Uterus (tissue), 3 donors: ENCODE measurements at regions not wholly inside any gene's neighbourhood (a gene's known extent, or its start where the extent isn't known, plus 50 kb on each side); places are given as distances from the start of the nearest gene placed in this dataset.

Experiments
- DNase-seq, 2 donors: peaks; one replicate each; pipeline ENCODE4 v3.0.0-alpha.2; 2019 to 2020
- H3K27ac ChIP-seq, 2 donors: fragments of 200-600 bp; sonication (generic); 1 replicate in 1 of 2; 2 replicates in 1 of 2; pipeline ENCODE4 v1.5.1; 2016 to 2018
- H3K27me3 ChIP-seq, 2 donors: fragments of 200-600 bp; sonication (generic); one replicate each; pipeline ENCODE4 v1.5.1; 2018 to 2019; ENCODE audit warnings: control low read depth in 1 of 2
- H3K36me3 ChIP-seq, 2 donors: fragments of 200-600 bp; sonication (generic); one replicate each; pipeline ENCODE4 v1.5.1; 2019; ENCODE audit warnings: control low read depth in 1 of 2
- H3K4me1 ChIP-seq, 2 donors: fragments of 200-600 bp; sonication (generic); one replicate each; pipeline ENCODE4 v1.5.1; 2018 to 2019; ENCODE audit warnings: control low read depth in 1 of 2
- H3K4me3 ChIP-seq, 2 donors: fragments of 200-600 bp; sonication (generic); 1 replicate in 1 of 2; 2 replicates in 1 of 2; pipeline ENCODE4 v1.5.1; 2018 to 2019; ENCODE audit warnings: mild to moderate bottlenecking in 1 of 2
- H3K9me3 ChIP-seq, 2 donors: fragments of 200-600 bp; sonication (generic); one replicate each; pipeline ENCODE4 v1.5.1; 2019; ENCODE audit warnings: control low read depth in 1 of 2
- CTCF ChIP-seq, 4 experiments: fragments of 200-600 bp in 2 of 4; fragments of 450-650 bp in 2 of 4; sonication (generic) in 2 of 4; IDR thresholded peaks; one replicate each; pipeline ENCODE4 v1.5.1; 2016 to 2019; ENCODE audit warnings: antibody characterized with exemption in 4 of 4, mild to moderate bottlenecking in 2 of 4, moderate library complexity in 1 of 4
- POLR2A ChIP-seq, 2 donors: fragments of 450-650 bp; IDR thresholded peaks; one replicate each; pipeline ENCODE4 v1.6.1; 2016; ENCODE audit warnings: antibody characterized with exemption in 2 of 2, mild to moderate bottlenecking in 1 of 2, moderate library complexity in 1 of 2
- intact Hi-C: fragments of 100-400 bp; cut with DNase I; formaldehyde crosslinking; loops from one replicate; pipeline ENCODE4 v1.15.1; 2023; ENCODE audit warnings: low total_unique reads
- donor health status: DM: yes; HTN: yes; CAD: no.

DNA sequence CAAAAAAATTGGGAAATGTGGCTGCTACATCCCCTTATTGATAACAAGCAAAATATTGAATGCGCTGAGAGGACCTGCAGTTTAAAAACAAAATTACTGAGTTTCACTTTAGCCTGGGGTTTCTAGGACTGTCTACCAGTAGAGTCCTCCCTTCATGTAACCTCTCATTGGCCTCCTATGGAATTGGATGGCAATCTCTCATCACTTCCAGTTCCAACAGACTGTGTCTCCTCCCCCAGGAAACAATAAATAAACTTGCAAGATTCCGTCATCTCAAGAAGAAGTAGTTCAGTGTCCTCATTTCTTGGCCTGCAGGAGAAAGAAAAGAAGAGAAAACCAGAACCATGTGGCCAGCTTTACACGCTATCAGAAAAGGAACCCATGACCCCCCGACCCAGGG lies 123.8 kb downstream of the TLE3 start:
- TF ChIP-seq CTCF (IDR thresholded peaks at IDR 0.05): no peak
- no peak for TF ChIP-seq POLR2A (IDR thresholded peaks at IDR 0.05)
- no peaks in the 10 kb centered on the region for H3K4me1 ChIP-seq
- intact Hi-C loops: no loop called here
- no peak overlapping the region for H3K4me3 ChIP-seq
- no peaks in the 10 kb centered on the region for H3K36me3 ChIP-seq
- no peaks in the 10 kb centered on the region for H3K9me3 ChIP-seq
- no peak overlapping the region for H3K27ac ChIP-seq
- H3K27me3 ChIP-seq: no peaks in the 10 kb centered on the region
- DNase-seq: no peak

DNA sequence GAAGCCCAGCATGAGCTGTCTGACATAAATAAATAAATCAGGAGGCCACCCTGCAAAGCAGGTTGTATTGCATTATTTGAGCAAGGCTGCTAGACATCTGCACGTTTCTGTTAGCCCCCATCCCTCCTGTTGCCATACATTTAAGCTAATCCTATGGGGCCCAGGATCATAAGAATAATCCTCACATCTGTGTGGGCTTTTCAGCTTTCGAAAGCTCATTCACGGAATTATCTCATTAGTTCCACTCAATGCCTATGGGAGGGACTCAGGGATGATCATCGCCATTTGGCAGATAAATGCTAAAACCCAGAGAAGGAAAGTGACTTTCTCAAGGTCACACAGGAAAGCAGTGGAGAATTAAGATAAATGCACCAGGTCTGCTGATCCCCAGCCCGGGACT lies 123.4 kb downstream of the TLE3 start:
- no peak for DNase-seq
- Histone ChIP-seq H3K4me3 (no peak overlapping the region), H3K4me1 (no peaks in the 10 kb centered on the region), H3K36me3 (no peaks in the 10 kb centered on the region), H3K27me3 (no peaks in the 10 kb centered on the region), H3K9me3 (no peaks in the 10 kb centered on the region), H3K27ac (no peak overlapping the region)
- intact Hi-C loops: no loop called here
- no peak for TF ChIP-seq POLR2A (IDR thresholded peaks at IDR 0.05)

GRCh38 chr15:69976366-69976994 lies 121.2 kb downstream of the TLE3 start:
- intact Hi-C loops: no loop called here
- Histone ChIP-seq H3K27ac (no peak overlapping the region), H3K4me1 (no peaks in the 10 kb centered on the region), H3K4me3 (no peak overlapping the region), H3K9me3 (no peaks in the 10 kb centered on the region), H3K27me3 (no peaks in the 10 kb centered on the region), H3K36me3 (no peaks in the 10 kb centered on the region)
- no peak for DNase-seq
- no peak for TF ChIP-seq CTCF (IDR thresholded peaks at IDR 0.05)
- TF ChIP-seq POLR2A (IDR thresholded peaks at IDR 0.05): no peak

GRCh38 chr15:69978603-69979002 lies 119.1 kb downstream of the TLE3 start:
- no peak overlapping the region for H3K27ac ChIP-seq
- H3K9me3 ChIP-seq: no peaks in the 10 kb centered on the region
- no peaks in the 10 kb centered on the region for H3K4me1 ChIP-seq
- no peaks in the 10 kb centered on the region for H3K36me3 ChIP-seq
- H3K27me3 ChIP-seq: no peaks in the 10 kb centered on the region
- no peak for DNase-seq
- no peak overlapping the region for H3K4me3 ChIP-seq
- TF ChIP-seq CTCF (IDR thresholded peaks at IDR 0.05): no peak
- intact Hi-C loops: no loop called here

- no peak for DNase-seq
- TF ChIP-seq CTCF (IDR thresholded peaks at IDR 0.05) (no peak), POLR2A (IDR thresholded peaks at IDR 0.05) (no peak)
- no peaks in the 10 kb centered on the region for H3K4me1 ChIP-seq
- H3K27ac ChIP-seq: no peak overlapping the region
- intact Hi-C loops: no loop called here
- no peak overlapping the region for H3K4me3 ChIP-seq
- H3K36me3 ChIP-seq: no peaks in the 10 kb centered on the region
- no peaks in the 10 kb centered on the region for H3K9me3 ChIP-seq
- H3K27me3 ChIP-seq: no peaks in the 10 kb centered on the region
Observed at GRCh38 chr15:69979262-69979661, 118.5 kb downstream of the TLE3 start.

GRCh38 chr15:69979783-69980182 lies 117.9 kb downstream of the TLE3 start:
- Histone ChIP-seq H3K9me3 (no peaks in the 10 kb centered on the region), H3K36me3 (no peaks in the 10 kb centered on the region), H3K4me1 (no peaks in the 10 kb centered on the region), H3K4me3 (no peak overlapping the region), H3K27ac (no peak overlapping the region), H3K27me3 (no peaks in the 10 kb centered on the region)
- DNase-seq: no peak
- intact Hi-C loops: no loop called here
- TF ChIP-seq CTCF (IDR thresholded peaks at IDR 0.05) (no peak), POLR2A (IDR thresholded peaks at IDR 0.05) (no peak)
